NOMO-1 (cell line): ENCODE measurements at regions not wholly inside any gene's neighbourhood (a gene's known extent, or its start where the extent isn't known, plus 50 kb on each side); places are given as distances from the start of the nearest gene placed in this dataset.

Experiments
- DNase-seq, 2 experiments: peaks; one replicate each; lab custom pipeline; 2025; ENCODE audit not compliant: unreplicated experiment in 2 of 2; lab: John Stamatoyannopoulos, UW

DNA sequence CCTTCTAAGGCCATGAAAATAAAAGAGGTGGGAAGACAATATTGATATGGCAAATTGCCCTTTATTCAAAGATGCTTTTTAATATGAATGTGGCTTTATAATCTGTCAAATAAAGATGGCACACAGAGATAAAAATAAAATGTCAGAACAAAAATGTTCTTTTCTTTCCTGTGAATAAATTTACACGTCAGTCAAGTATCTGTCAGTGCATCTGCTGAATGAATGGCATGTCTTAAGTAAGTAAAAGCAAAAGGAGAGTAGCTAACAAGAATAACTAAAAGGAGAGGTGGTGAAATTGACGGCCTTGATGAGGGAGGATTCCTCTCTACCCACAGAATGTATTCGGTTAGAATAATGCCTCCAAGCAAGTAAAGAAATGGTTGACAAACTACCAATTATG, 1021.7 kb upstream of the GBE1 start:
- no peak for DNase-seq

DNA sequence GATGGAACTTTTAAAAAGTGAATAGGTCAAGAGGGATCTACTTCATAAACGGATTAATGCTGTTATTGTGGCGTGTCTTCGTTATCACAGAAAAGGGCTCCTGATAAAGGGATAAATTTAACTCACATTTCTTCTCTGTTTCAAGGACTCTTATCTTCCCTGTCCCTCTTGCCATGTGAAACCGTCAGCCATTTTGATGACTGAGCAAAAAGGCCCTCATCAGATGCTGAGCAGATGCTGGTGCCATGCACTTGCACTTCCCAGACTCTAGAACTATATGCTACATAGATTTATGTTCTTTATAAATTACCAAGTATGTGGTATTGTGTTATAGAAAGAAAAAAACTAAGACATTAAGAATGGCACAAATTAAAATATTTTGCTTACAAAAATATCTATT, 1011.8 kb upstream of the GBE1 start:
- DNase-seq = no peak

DNA sequence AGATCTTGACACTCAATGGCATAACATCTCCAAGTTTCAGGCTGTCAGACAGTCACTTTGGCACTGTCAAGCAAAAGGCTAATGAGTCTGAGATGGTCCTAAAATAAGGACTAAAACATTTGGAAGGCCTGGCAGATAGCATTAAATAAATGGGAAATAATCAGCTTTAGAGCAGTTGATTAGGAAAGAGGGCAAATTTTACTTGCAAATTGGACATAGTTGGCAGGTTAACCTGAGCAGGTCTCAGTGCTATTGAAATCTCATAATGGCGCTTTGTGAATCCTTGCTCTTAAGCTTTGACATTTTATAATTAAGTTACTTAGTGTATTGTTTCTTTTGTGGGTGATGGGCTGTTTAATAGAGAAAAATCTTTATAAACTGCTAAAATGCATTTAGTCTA, 1003.1 kb upstream of the GBE1 start:
- no peak for DNase-seq

DNA sequence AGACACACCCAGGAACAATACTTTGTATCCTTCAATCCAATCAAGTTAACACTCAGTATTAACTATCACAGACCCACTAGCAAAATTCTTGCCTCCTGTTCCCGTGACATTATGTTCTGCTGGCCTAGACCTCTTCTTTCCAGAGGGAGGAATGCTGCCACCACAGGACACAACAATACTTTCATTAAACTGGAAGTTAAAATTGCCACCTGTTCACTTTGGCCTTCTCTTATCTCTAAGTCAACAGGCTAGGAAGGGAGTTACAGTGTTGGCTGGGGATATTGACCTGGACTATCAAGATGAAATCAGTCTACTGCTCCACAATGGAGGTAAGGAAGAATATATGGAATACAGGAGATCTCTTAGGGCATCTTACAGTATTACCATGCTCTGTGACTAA, 1000.4 kb upstream of the GBE1 start:
- DNase-seq = no peak

DNA sequence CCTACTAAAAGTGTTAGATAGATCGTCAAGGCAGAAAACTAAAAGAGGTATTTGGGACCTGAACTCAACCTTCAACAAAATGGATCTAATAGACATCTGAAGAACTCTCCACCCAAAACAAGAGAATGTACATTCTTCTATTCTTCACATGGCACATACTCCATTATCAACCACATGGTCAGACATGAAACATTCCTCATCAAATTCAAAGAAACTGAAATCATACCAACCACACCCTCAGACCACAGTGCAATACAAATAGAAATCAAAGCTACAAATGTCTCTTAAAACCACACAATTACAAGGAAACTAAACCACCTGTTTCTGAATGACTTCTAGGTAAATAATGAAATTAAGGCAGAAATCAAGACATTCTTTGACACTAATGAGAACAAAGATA, 984.1 kb upstream of the GBE1 start:
- DNase-seq = no peak

DNA sequence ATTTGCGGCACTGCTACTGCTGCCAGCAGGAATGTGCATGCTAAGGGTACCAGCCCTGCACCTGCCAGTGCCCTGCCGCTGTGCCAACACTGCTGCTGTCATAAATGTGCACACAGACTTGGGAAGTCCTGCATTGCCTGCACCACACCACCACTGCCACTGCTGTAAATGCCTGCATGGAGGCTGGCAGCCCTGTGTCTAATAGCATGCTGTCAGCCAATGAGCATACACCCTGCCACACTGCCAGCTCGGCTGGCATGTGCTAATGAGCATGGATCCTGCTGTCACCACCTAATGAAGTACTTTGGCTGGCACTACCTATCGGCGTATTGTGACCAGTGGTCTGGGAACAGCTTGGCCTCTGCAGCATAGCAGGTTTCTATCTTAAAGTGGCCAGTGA, 981.8 kb upstream of the GBE1 start:
- no peak for DNase-seq

DNA sequence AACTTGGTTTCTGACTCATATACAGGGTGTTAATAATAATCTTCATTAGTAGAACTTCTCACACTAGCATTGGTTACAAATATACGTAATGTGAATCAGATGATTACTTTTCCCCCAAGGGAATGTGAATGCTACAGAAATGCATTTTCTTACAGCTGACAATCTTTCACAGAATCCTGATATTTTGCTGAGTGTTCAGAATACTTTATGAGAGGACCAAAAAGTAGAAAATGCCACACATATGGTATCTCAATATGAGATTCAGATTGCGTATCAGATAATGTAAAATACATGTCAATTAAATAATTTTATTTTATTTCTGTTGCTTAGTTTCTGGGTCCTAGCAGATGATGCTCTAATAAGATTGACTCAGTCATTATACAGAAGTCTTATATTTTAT, 979.9 kb upstream of the GBE1 start:
- no peak for DNase-seq

DNA sequence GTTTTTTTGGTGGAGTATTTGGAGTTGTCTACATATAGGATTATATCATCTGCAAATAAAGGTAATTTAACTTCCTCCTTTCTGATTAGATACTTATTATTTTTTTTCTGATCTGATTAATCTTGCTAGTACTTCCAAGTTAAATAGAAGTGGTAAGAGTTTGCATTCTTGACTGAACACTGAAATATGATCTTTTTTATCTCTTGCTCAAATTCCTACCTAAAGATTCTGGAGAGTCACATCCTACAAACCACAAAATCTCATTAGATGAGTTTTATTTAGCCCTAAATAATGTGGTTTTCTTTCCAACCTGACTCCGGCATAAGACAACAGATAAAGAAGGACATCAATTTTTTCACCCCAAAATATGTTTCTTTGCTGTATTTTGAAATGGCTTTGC, 977.9 kb upstream of the GBE1 start:
- no peak for DNase-seq

DNA sequence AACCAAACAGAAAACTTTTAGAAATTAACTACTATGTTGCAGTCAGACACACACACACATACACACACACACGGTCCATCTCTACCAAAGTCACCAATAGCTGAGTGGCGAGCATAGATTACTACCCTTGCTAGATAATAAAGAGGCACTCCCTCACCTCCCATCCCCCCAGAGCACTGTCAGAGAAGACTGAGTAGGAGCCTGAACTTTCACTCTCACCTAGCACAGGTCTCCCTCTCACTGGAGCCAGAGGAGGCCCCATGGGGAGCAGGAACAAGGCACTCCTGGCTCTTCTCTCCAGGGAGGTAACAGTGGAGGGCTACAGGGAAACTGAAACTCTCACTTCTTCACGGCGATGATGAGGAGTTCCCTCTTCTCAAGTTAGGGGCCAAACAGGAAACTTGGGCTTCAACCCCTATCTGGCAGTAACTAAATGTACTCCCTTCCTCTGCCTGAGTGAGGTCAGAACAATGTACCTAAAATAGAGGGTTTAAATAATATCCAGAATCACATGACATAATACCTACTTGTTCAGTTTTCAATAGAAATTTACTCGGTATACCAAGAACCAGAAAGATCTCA, 975.3 kb upstream of the GBE1 start:
- DNase-seq = no peak

DNA sequence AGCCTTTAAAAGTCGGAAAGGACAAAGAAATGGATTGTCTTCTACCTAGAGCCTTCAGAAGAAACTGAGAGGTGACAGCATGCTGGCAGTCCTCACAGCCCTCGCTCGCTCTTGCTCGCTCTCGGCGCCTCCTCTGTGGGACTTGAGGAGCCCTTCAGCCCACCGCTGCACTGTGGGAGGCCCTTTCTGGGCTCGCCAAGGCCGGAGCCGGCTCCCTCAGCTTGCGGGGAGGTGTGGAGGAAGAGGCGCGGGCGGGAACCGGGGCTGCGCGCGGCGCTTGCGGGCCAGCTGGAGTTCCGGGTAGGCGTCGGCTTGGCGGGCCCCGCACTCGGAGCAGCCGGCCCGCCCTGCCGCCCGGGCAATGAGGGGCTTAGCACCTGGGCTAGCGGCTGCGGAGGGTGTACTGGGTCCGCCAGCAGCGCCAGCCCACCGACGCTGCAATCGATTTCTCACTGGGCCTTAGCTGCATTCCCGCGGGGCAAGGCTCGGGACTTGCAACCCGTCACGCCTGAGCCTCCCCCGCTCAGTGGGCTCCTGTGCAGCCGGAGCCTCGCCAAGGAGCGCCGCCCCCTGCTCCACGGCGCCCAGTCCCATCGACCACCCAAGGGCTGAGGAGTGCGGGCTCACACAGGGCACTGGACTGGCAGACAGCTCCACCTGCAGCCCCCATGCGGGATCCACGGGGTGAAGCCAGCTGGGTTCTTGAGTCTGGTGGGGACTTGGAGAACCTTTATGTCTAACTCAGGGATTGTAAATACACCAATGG, 953.8 kb upstream of the GBE1 start:
- DNase-seq = no peak

DNA sequence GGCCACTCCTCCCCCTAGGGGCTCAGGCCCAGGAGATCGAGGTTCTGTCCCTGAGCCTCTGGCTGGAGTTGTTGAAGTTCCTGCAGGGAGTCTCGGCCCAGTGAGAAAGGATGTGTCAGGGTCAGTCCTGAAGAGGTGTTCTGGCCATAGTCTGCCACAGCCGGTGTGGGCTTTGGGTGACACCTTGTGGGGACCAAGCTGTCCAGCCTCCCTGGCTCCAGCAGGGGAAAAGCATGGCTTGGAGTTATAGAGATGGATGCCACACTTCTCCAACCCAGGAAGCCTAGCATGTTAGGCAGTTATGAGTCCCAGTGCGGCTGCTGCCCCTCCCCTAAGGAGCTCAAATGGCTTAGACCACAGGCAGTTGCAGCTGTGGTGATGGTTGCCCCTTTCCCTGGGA, 945.6 kb upstream of the GBE1 start:
- no peak for DNase-seq

DNA sequence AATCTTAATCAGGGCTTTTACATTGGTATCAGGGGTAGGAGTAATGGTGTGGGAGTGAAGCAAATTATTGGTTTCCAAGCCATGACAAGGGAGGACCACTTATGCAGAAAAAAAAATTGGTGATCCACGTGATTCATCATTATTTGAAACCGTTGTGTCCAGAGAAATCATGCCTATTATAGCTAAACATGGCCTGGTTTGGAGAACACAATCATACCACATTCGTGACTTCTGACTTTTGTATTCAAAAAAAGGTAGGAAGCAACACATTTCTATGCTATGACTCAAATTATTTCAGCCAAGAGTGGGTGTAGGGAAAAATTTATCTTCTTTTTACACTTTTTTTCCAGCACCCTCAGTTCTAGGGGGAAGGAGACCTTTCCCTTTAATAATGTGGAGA, 924.3 kb upstream of the GBE1 start:
- no peak for DNase-seq

DNA sequence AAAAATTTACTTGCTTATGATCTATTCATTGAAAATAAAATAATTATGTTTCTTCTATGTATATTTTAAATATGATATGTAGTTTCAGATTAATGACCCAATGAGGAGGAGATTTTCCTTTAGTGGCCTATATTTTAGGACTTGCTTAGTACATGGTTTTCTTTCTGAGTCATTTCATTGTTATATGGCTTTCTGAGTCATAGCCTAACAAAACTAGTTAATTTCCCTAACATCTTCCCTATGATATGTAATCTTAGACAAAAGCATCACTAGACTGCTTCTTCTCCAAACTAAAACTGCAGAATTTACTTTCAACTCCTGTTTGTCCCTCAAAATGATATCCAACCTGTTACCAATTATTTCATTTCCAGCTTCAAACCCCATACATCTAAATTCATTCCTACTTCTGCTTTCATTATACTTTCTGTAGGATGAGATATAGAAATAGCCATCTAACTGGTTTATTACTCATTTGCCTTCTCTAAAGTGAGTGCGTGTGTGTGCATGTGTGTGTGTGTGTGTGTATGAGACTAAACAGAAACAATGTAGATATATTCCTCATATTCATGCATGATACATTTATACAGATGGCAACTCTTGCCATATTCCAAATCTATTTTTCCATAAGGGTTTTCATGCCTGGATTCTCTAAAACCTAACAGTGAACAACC, 915.0 kb upstream of the GBE1 start:
- no peak for DNase-seq

DNA sequence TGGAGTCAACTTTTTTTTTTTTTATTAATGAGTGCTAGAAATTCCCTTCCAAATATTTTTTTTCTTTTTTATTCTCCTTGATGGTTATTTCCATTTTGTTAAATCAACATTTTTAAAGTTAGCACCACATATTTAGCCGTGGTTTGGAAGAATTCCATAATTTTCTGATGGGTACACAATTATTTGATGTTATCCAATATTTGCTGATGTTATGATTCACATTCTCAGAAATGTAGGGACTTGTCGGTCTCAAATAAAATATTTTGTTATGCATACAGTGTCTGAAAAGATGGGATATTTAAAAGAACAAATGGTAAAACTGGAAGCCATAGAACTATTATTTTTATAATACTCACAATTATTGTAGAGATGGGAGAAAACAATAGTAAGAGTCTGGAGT, 911.5 kb upstream of the GBE1 start:
- no peak for DNase-seq

DNA sequence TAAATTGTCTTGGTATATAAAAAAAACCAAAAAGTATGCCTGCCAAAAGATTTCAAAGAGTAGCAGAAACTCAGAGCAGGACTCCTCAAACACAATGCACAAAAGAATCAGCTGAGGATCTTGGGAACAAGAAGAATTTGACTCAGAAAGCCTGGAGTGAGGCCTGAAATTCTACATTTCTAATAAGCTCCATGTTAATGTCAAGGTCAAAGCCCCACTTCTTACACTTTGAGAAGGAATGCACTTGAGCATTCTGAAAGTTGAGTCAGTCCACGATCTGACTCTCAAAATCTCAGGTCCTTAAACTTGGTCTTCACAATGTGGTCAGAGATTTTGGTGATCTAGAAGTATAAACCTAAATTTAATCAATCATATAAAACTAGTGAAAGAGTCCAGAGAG, 910.0 kb upstream of the GBE1 start:
- DNase-seq = no peak

DNA sequence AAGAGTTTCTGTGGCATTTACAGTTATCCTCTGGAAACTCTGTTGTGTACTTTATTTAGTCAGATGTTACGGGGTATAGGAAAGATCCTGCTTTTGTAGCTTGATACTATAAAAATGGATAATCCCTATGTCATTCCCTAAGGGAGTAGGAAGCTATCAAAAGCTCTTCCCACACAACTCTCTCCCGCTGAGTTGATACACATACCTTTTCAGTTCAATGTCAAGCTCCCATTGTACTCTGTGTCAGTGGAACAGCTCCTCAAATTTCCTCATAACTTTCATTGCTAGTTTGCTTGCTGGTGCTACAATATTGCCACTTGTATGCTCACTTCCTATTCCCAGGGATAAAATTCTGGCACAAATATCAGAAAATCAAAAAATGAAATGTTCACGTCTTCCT, 893.3 kb upstream of the GBE1 start:
- no peak for DNase-seq

DNA sequence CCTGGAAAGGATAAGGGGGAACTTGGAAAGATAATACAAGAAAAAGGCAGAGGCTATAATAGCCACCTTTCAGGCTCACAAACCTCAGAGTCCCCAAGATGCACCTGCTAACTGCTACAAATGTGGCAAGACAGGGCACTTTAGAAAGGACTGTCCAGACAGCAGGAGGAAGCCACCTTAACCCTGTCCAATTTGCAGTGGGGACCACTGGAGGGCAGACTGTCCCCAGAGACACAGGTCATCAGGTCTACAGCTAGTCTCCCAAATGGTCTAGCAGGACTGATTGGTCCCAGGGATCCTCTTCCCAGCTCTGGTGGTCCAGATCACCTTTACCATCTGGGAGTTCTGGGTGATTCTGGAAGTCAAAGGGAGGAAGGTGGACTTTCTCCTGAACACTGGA, 882.5 kb upstream of the GBE1 start:
- no peak for DNase-seq

DNA sequence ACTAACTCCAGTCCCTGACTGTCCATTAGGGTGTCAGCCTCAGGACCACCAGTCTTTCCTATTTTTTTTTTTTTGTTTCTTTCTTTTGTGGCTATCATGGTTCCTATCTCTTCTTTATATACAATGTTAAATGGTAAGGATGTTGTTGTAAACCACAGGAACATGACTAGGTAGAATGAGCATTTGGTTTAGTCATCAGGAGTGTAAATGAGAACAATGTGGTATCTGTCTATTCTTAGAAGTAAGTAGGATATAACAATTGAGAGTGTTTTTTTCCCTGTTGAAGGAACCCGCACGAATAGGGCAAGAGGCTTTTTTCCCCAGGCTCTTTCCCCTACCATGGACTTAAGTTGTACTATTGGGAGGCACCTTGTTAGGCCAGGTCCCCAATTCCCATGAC, 880.3 kb upstream of the GBE1 start:
- DNase-seq = no peak

DNA sequence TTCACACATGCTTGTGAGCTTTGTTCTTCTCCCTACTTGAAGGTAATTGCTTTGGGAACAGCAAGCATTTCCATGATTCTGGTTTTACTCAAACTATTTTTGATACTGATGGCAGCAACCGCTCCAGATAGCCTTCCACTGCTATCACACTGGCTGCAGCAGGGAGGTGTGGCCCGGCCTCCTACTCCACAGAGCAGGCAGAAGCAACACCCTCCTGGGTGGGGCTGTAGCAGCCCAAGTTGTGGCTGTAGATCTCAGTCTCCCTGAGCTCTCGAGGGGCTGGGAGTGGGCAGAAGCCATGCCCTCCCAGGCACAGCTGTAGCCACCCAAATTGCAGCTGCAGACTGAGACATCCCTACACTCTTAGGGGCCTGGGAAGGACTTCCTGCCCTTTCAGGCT, 878.8 kb upstream of the GBE1 start:
- DNase-seq = no peak

DNA sequence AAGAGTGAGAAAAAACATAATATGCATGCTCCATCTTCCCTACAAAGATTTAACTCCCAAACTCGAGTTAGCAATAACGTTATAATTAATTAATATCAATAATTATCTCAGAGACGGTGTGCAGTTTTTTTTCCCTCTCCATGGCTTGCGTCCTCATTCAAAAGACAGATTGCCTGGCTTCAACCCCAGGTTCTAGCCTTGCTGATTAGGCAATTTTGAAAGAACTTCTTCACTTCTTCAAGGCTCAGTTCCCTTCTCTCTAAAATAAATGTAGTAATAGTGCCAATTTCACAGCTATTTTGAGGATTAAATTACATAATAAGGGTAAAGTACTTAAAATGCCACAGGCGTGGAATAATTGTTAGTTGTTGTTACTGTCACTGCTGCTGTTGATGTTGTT, 876.1 kb upstream of the GBE1 start:
- no peak for DNase-seq

DNA sequence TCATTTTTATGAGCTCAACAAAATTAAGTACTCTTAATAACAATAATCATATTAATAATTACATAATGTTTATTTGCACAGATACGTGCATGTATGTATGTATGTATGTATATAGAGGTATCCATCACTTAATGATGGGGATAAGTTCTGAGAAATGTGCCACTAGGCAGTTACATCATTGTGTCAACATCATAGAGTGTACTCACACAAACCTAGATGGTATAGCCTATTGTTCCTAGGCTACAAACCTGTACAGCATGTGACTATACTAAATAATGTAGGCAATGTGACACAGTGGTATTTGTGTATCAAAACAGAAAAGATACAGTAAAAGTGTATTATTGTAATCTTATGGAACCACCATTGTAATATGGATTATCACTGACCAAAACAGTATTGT, 874.7 kb upstream of the GBE1 start:
- no peak for DNase-seq

DNA sequence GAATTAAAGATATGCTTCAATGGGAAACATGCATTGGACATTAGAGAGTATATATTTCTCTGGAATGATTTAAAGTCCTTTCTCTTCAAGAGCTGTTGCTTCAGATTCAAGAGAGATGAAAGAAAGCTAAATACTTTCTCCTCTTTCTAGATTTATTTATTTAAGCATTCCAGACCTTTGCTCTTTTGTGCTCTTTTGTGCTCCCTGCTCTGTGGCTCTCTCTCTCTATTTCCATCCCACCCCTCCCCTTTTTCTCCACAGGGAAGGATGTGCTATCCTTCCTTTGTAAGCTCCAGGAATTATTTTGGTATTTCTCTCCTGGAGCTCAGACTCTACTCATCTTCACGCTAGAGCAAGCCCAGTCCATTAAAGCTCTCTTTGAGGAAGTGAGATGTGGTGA, 871.9 kb upstream of the GBE1 start:
- DNase-seq = no peak
